GM23338 (cell line): ENCODE measurements at regions not wholly inside any gene's neighbourhood (a gene's known extent, or its start where the extent isn't known, plus 50 kb on each side); places are given as distances from the start of the nearest gene placed in this dataset.
A peak's percentile ranks its signal among the peaks of the same experiment; 100 is the strongest.

Experiments used
- ATAC-seq: fragments of 200-7000 bp; cut with Tn5 transposase; 3 replicates; pipeline ENCODE4 v1.9.1; 2020
- DNase-seq: peaks from one replicate; pipeline ENCODE4 v3.0.0-alpha.2; 2015; ENCODE audit warnings: low spot score
- H2AFZ ChIP-seq: fragments of 200-600 bp; sonication (generic); 2 replicates; pipeline ENCODE4 v1.8.0; 2016; ENCODE audit warnings: antibody characterized with exemption, mild to moderate bottlenecking, moderate library complexity
- H3F3A ChIP-seq: fragments of 200-600 bp; sonication (generic); replicated peaks from 2 replicates; pipeline ENCODE4 v1.8.0; 2017; ENCODE audit warnings: antibody characterized with exemption, mixed run types, low read depth
- H3K27ac ChIP-seq: fragments of 200-600 bp; sonication (generic); 2 replicates; pipeline ENCODE4 v1.6.1; 2016; ENCODE audit warnings: low read depth
- H3K27me3 ChIP-seq: fragments of 200-600 bp; sonication (generic); 2 replicates; pipeline ENCODE4 v1.8.0; 2016; ENCODE audit warnings: mild to moderate bottlenecking, mixed run types, moderate library complexity; ENCODE audit not compliant: insufficient read depth
- H3K36me3 ChIP-seq: fragments of 200-600 bp; sonication (generic); 2 replicates; pipeline ENCODE4 v1.8.0; 2016; ENCODE audit warnings: mild to moderate bottlenecking; ENCODE audit not compliant: insufficient read depth
- H3K4me1 ChIP-seq: fragments of 200-600 bp; sonication (generic); 2 replicates; pipeline ENCODE4 v1.8.0; 2016; ENCODE audit warnings: mild to moderate bottlenecking, moderate library complexity; ENCODE audit not compliant: insufficient read depth
- H3K4me2 ChIP-seq: fragments of 200-600 bp; sonication (generic); 2 replicates; pipeline ENCODE4 v1.7.1; 2017; ENCODE audit warnings: mixed run types
- H3K4me3 ChIP-seq: fragments of 200-600 bp; sonication (generic); 2 replicates; pipeline ENCODE4 v1.6.1; 2016; ENCODE audit warnings: mixed run types
- H3K79me2 ChIP-seq: fragments of 200-600 bp; sonication (generic); replicated peaks from 2 replicates; pipeline ENCODE4 v1.8.0; 2017; ENCODE audit warnings: mild to moderate bottlenecking; ENCODE audit not compliant: insufficient read depth
- H3K9me2 ChIP-seq: fragments of 200-600 bp; sonication (generic); 2 replicates; pipeline ENCODE4 v1.8.0; 2017; ENCODE audit not compliant: insufficient read depth
- H4K20me1 ChIP-seq: fragments of 200-600 bp; sonication (generic); replicated peaks from 2 replicates; pipeline ENCODE4 v1.8.0; 2017; ENCODE audit warnings: mild to moderate bottlenecking; ENCODE audit not compliant: insufficient read depth
- H3K27ac Mint-ChIP-seq: 2 replicates; pipeline ENCODE4 v1.8.0; 2020; ENCODE audit warnings: inconsistent platforms, mild to moderate bottlenecking, moderate library complexity, mixed read lengths
- H3K27me3 Mint-ChIP-seq: 3 replicates; pipeline ENCODE4 v1.8.0; 2022; ENCODE audit warnings: low read depth, mild to moderate bottlenecking, moderate library complexity, mixed read lengths, inconsistent platforms; ENCODE audit not compliant: insufficient read depth, poor library complexity
- H3K36me3 Mint-ChIP-seq: 3 replicates; pipeline ENCODE4 v1.8.0; 2021; ENCODE audit warnings: low read depth, mild to moderate bottlenecking, inconsistent platforms, moderate library complexity, mixed read lengths
- H3K4me1 Mint-ChIP-seq: 3 replicates; pipeline ENCODE4 v1.8.0; 2020; ENCODE audit warnings: mild to moderate bottlenecking, inconsistent platforms, mixed read lengths
- H3K4me3 Mint-ChIP-seq: 3 replicates; pipeline ENCODE4 v1.8.0; 2021; ENCODE audit warnings: moderate library complexity, mild to moderate bottlenecking, inconsistent platforms, mixed read lengths
- H3K9me3 Mint-ChIP-seq: 3 replicates; pipeline ENCODE4 v1.8.0; 2020; ENCODE audit warnings: moderate library complexity, mild to moderate bottlenecking, inconsistent platforms, mixed read lengths
- CREB1 ChIP-seq: fragments of 250-450 bp; sonication (Bioruptor Pico); IDR thresholded peaks from 2 replicates; pipeline ENCODE4 v1.5.0; 2020; ENCODE audit warnings: low read depth, mild to moderate bottlenecking, moderate library complexity
- JUNB ChIP-seq: IDR thresholded peaks from one replicate; pipeline ENCODE4 v1.6.1; 2016; ENCODE audit warnings: antibody characterized with exemption; ENCODE audit not compliant: unreplicated experiment
- NANOG ChIP-seq: IDR thresholded peaks from 2 replicates; pipeline ENCODE4 v1.6.1; 2016; ENCODE audit warnings: antibody characterized with exemption, borderline replicate concordance
- POLR2AphosphoS5 ChIP-seq: IDR thresholded peaks from 2 replicates; pipeline ENCODE4 v1.6.1; 2016; ENCODE audit warnings: antibody characterized with exemption, low read depth
- STAT1 ChIP-seq: IDR thresholded peaks from one replicate; pipeline ENCODE4 v1.6.1; 2016; ENCODE audit warnings: antibody characterized with exemption; ENCODE audit not compliant: unreplicated experiment
- ZNF114 ChIP-seq: fragments of 250-450 bp; sonication (Bioruptor Pico); IDR thresholded peaks from 2 replicates; pipeline ENCODE4 v1.5.0; 2020; ENCODE audit warnings: mild to moderate bottlenecking, moderate library complexity
- TF ChIP-seq, protein P1 (sequence below), 2 experiments: fragments of 200-600 bp in 1 of 2; sonication (generic) in 1 of 2; conservative IDR thresholded peaks; 2 replicates each; pipeline versions ENCODE4 v1.5.1 to v1.6.1; 2016 to 2017; ENCODE audit warnings: antibody characterized with exemption in 2 of 2, low read depth in 2 of 2, mild to moderate bottlenecking in 2 of 2, moderate library complexity in 1 of 2
- TF ChIP-seq, protein P2 (sequence below): IDR thresholded peaks from 2 replicates; pipeline ENCODE4 v1.6.1; 2016; ENCODE audit warnings: antibody characterized with exemption
- TF ChIP-seq, protein P3 (sequence below): fragments of 250-450 bp; sonication (Bioruptor Pico); IDR thresholded peaks from 2 replicates; pipeline ENCODE4 v1.5.0; 2020; ENCODE audit warnings: mild to moderate bottlenecking, moderate library complexity

DNA sequence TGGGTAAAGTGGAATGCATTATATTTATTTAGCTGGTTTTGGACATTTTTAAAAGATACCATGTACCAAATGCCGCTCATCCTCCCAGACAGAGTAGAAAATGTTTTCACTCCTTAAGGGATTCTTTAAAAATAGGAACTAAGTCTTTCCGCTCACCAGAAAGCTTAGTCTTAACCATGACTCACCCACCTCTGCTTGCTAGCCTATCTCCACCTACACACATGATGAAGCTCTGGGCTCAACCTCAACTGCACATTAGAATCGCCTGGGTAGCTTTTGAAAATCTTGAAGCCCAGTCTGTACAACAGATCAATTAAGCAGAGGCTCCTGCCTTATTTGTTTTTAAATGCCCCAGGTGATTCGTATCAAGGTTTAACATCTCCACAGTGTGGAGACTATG lies 260.5 kb downstream of the NEDD1 start:
- H3K27ac Mint-ChIP-seq, result no peak overlapping the region
- DNase-seq, result no peak
- no peak overlapping the region for H3K4me2 ChIP-seq
- no peak overlapping the region for H3K4me3 ChIP-seq
- no peaks in the 10 kb centered on the region for H3F3A ChIP-seq
- no peak overlapping the region for H3K27ac ChIP-seq
- no peaks in the 10 kb centered on the region for H3K9me2 ChIP-seq
- peaks cover 6% of the 10 kb centered on the region; the same call in 2 of the 3 replicates for H3K4me1 Mint-ChIP-seq
- no peak overlapping the region for H3K4me3 Mint-ChIP-seq
- H3K36me3 Mint-ChIP-seq, result no peaks in the 10 kb centered on the region
- H2AFZ ChIP-seq, result no peak overlapping the region
- H3K9me3 Mint-ChIP-seq, result no peaks in the 10 kb centered on the region
- H4K20me1 ChIP-seq, result no peaks in the 10 kb centered on the region
- no peaks in the 10 kb centered on the region for H3K27me3 ChIP-seq
- H3K36me3 ChIP-seq, result no peaks in the 10 kb centered on the region
- H3K27me3 Mint-ChIP-seq, result no peaks in the 10 kb centered on the region
- no peak for TF ChIP-seq JUNB
- ATAC-seq, result no peak
- H3K4me1 ChIP-seq, result no peaks in the 10 kb centered on the region
- H3K79me2 ChIP-seq, result no peaks in the 10 kb centered on the region

DNA sequence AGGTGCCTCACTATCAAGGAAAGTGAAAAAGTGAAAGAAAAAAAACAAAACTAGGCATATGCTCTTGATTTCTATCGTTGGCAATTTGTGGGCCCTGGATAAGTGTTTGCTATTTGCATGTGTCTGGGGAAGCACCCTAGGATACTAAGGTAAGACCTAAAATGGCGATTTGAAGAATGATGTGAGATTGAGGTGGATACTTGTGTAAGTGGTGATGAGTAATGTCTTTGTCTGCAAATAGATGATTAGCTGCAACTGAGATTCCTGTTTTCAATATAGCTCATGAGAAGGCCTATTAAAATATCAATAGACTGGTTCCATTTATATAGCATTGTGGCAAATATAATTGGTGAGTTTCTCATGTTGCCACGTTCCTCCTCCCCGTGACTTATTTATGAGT lies 261.7 kb downstream of the NEDD1 start:
- Mint-ChIP-seq H3K4me1 (peaks cover 9% of the 10 kb centered on the region; the same call in 2 of the 3 replicates), H3K27ac (peak overlapping the region; percentile 92), H3K27me3 (no peaks in the 10 kb centered on the region), H3K36me3 (no peaks in the 10 kb centered on the region), H3K4me3 (no peak overlapping the region), H3K9me3 (no peaks in the 10 kb centered on the region)
- H3K27ac ChIP-seq, result no peak overlapping the region
- H4K20me1 ChIP-seq, result no peaks in the 10 kb centered on the region
- no peaks in the 10 kb centered on the region for H3K27me3 ChIP-seq
- H3K9me2 ChIP-seq, result no peaks in the 10 kb centered on the region
- H2AFZ ChIP-seq, result no peak overlapping the region
- H3K79me2 ChIP-seq, result no peaks in the 10 kb centered on the region
- H3K4me2 ChIP-seq, result no peak overlapping the region
- DNase-seq (peak; percentile 36), ATAC-seq (peak; percentile 85)
- peaks cover 4% of the 10 kb centered on the region; the same call in 1 of the 2 replicates for H3K4me1 ChIP-seq
- H3K4me3 ChIP-seq, result no peak overlapping the region
- H3K36me3 ChIP-seq, result no peaks in the 10 kb centered on the region
- no peaks in the 10 kb centered on the region for H3F3A ChIP-seq
- TF ChIP-seq, protein P1, sequence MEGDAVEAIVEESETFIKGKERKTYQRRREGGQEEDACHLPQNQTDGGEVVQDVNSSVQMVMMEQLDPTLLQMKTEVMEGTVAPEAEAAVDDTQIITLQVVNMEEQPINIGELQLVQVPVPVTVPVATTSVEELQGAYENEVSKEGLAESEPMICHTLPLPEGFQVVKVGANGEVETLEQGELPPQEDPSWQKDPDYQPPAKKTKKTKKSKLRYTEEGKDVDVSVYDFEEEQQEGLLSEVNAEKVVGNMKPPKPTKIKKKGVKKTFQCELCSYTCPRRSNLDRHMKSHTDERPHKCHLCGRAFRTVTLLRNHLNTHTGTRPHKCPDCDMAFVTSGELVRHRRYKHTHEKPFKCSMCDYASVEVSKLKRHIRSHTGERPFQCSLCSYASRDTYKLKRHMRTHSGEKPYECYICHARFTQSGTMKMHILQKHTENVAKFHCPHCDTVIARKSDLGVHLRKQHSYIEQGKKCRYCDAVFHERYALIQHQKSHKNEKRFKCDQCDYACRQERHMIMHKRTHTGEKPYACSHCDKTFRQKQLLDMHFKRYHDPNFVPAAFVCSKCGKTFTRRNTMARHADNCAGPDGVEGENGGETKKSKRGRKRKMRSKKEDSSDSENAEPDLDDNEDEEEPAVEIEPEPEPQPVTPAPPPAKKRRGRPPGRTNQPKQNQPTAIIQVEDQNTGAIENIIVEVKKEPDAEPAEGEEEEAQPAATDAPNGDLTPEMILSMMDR (conservative IDR thresholded peaks at IDR 0.05; ENCODE audit: low read depth in 2 of 2), result no peak
- TF ChIP-seq CREB1 (CRISPR knock-in tag) (no peak; the same call in 1 of the 2 replicates), POLR2AphosphoS5 (peak; percentile 93), ZNF114 (CRISPR knock-in tag) (no peak), NANOG (no peak), STAT1 (no peak)
- TF ChIP-seq, protein P2, sequence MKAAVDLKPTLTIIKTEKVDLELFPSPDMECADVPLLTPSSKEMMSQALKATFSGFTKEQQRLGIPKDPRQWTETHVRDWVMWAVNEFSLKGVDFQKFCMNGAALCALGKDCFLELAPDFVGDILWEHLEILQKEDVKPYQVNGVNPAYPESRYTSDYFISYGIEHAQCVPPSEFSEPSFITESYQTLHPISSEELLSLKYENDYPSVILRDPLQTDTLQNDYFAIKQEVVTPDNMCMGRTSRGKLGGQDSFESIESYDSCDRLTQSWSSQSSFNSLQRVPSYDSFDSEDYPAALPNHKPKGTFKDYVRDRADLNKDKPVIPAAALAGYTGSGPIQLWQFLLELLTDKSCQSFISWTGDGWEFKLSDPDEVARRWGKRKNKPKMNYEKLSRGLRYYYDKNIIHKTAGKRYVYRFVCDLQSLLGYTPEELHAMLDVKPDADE, result 0 out of 2 replicates have a peak, but pooled peaks have one; percentile 26
- TF ChIP-seq, protein P3, sequence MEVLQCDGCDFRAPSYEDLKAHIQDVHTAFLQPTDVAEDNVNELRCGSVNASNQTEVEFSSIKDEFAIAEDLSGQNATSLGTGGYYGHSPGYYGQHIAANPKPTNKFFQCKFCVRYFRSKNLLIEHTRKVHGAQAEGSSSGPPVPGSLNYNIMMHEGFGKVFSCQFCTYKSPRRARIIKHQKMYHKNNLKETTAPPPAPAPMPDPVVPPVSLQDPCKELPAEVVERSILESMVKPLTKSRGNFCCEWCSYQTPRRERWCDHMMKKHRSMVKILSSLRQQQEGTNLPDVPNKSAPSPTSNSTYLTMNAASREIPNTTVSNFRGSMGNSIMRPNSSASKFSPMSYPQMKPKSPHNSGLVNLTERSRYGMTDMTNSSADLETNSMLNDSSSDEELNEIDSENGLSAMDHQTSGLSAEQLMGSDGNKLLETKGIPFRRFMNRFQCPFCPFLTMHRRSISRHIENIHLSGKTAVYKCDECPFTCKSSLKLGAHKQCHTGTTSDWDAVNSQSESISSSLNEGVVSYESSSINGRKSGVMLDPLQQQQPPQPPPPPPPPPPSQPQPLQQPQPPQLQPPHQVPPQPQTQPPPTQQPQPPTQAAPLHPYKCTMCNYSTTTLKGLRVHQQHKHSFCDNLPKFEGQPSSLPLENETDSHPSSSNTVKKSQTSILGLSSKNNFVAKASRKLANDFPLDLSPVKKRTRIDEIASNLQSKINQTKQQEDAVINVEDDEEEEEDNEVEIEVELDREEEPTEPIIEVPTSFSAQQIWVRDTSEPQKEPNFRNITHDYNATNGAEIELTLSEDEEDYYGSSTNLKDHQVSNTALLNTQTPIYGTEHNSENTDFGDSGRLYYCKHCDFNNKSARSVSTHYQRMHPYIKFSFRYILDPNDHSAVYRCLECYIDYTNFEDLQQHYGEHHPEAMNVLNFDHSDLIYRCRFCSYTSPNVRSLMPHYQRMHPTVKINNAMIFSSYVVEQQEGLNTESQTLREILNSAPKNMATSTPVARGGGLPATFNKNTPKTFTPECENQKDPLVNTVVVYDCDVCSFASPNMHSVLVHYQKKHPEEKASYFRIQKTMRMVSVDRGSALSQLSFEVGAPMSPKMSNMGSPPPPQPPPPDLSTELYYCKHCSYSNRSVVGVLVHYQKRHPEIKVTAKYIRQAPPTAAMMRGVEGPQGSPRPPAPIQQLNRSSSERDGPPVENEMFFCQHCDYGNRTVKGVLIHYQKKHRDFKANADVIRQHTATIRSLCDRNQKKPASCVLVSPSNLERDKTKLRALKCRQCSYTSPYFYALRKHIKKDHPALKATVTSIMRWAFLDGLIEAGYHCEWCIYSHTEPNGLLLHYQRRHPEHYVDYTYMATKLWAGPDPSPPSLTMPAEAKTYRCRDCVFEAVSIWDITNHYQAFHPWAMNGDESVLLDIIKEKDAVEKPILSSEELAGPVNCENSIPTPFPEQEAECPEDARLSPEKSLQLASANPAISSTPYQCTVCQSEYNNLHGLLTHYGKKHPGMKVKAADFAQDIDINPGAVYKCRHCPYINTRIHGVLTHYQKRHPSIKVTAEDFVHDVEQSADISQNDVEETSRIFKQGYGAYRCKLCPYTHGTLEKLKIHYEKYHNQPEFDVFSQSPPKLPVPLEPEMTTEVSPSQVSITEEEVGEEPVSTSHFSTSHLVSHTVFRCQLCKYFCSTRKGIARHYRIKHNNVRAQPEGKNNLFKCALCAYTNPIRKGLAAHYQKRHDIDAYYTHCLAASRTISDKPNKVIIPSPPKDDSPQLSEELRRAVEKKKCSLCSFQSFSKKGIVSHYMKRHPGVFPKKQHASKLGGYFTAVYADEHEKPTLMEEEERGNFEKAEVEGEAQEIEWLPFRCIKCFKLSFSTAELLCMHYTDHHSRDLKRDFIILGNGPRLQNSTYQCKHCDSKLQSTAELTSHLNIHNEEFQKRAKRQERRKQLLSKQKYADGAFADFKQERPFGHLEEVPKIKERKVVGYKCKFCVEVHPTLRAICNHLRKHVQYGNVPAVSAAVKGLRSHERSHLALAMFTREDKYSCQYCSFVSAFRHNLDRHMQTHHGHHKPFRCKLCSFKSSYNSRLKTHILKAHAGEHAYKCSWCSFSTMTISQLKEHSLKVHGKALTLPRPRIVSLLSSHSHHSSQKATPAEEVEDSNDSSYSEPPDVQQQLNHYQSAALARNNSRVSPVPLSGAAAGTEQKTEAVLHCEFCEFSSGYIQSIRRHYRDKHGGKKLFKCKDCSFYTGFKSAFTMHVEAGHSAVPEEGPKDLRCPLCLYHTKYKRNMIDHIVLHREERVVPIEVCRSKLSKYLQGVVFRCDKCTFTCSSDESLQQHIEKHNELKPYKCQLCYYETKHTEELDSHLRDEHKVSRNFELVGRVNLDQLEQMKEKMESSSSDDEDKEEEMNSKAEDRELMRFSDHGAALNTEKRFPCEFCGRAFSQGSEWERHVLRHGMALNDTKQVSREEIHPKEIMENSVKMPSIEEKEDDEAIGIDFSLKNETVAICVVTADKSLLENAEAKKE, result no peak
